GM19467 (cell line): ENCODE measurements at regions not wholly inside any gene's neighbourhood (a gene's known extent, or its start where the extent isn't known, plus 50 kb on each side); places are given as distances from the start of the nearest gene placed in this dataset.
"Not testable (repeated sequence)": the region's sequence is repeated elsewhere in the genome, so short reads cannot be mapped to it uniquely, and the experiment has no call there.

Source experiments
- ATAC-seq: cut with Tn5 transposase; IDR thresholded peaks from one replicate; pipeline ENCODE4 v1.9.1; 2021; ENCODE audit warnings: mild to moderate bottlenecking, moderate library complexity; ENCODE audit not compliant: unreplicated experiment

- ATAC-seq, result no peak
Measured at GRCh38 chr13:109945206-109945960, 159.0 kb upstream of the IRS2 start.

GRCh38 chr13:109941951-109942350 is 155.6 kb upstream of the IRS2 start:
- ATAC-seq, result no peak

GRCh38 chr13:109941221-109941620 is 154.8 kb upstream of the IRS2 start:
- ATAC-seq, result no peak

- no peak for ATAC-seq
Measured at GRCh38 chr13:109940637-109941036, 154.3 kb upstream of the IRS2 start.

GRCh38 chr13:109939838-109940237 is 153.5 kb upstream of the IRS2 start:
- no peak for ATAC-seq

GRCh38 chr13:109939180-109939579 is 152.8 kb upstream of the IRS2 start:
- ATAC-seq, result no peak

- no peak for ATAC-seq
Measured at GRCh38 chr13:109938255-109938936, 152.0 kb upstream of the IRS2 start.

- ATAC-seq, result not testable (repeated sequence)
Measured at GRCh38 chr13:109934520-109934919, 148.1 kb upstream of the IRS2 start.

GRCh38 chr13:109933476-109933875 is 147.1 kb upstream of the IRS2 start:
- no peak for ATAC-seq

GRCh38 chr13:109924376-109924775 is 138.0 kb upstream of the IRS2 start:
- no peak for ATAC-seq

GRCh38 chr13:109922518-109922917 is 136.1 kb upstream of the IRS2 start:
- ATAC-seq, result no peak

GRCh38 chr13:109919715-109920375 is 133.5 kb upstream of the IRS2 start:
- no peak for ATAC-seq

GRCh38 chr13:109918179-109918711 is 131.9 kb upstream of the IRS2 start:
- ATAC-seq, result no peak

- ATAC-seq, result no peak
Measured at GRCh38 chr13:109917422-109917821, 131.0 kb upstream of the IRS2 start.

GRCh38 chr13:109913936-109914510 is 127.6 kb upstream of the IRS2 start:
- no peak for ATAC-seq

GRCh38 chr13:109913186-109913585 is 126.8 kb upstream of the IRS2 start:
- ATAC-seq, result no peak

- ATAC-seq, result no peak
Measured at GRCh38 chr13:109910194-109910593, 123.8 kb upstream of the IRS2 start.

- ATAC-seq, result no peak
Measured at GRCh38 chr13:109906976-109907375, 120.6 kb upstream of the IRS2 start.

- no peak for ATAC-seq
Measured at GRCh38 chr13:109904218-109904617, 117.8 kb upstream of the IRS2 start.

GRCh38 chr13:109900741-109901140 is 114.4 kb upstream of the IRS2 start:
- ATAC-seq, result no peak

- no peak for ATAC-seq
Measured at GRCh38 chr13:109900320-109900719, 113.9 kb upstream of the IRS2 start.
